ENCODE measurements at regions not wholly inside any gene's neighbourhood (a gene's known extent, or its start where the extent isn't known, plus 50 kb on each side); places are given as distances from the start of the nearest gene placed in this dataset.

DNA sequence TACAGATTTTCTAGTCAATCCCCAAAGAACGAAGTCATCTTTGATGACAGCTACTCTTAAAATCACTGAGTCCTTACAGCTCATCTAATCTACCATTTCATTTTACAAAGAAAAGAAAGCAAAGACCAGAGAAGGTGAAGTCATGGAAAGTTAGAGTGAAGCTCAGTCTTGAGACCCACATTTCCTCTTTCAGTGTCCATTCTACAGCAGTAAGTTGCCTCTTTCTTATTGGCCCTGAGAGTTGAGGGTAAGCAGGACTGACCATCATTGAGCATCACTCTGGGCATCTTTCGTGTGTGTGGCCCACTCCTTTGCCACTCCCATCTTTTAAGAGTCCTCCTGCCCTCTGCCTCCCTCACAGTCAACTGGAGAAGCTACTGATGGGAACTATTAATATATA lies 251.8 kb upstream of the NR4A3 start:
- TF ChIP-seq POLR2A (IDR thresholded peaks at IDR 0.05): no peak
- TF ChIP-seq, protein P1, sequence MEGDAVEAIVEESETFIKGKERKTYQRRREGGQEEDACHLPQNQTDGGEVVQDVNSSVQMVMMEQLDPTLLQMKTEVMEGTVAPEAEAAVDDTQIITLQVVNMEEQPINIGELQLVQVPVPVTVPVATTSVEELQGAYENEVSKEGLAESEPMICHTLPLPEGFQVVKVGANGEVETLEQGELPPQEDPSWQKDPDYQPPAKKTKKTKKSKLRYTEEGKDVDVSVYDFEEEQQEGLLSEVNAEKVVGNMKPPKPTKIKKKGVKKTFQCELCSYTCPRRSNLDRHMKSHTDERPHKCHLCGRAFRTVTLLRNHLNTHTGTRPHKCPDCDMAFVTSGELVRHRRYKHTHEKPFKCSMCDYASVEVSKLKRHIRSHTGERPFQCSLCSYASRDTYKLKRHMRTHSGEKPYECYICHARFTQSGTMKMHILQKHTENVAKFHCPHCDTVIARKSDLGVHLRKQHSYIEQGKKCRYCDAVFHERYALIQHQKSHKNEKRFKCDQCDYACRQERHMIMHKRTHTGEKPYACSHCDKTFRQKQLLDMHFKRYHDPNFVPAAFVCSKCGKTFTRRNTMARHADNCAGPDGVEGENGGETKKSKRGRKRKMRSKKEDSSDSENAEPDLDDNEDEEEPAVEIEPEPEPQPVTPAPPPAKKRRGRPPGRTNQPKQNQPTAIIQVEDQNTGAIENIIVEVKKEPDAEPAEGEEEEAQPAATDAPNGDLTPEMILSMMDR (IDR thresholded peaks at IDR 0.05): no peak
- no peak for TF ChIP-seq EP300 (IDR thresholded peaks at IDR 0.05)
